ENCODE measurements at regions not wholly inside any gene's neighbourhood (a gene's known extent, or its start where the extent isn't known, plus 50 kb on each side); places are given as distances from the start of the nearest gene placed in this dataset.

DNA sequence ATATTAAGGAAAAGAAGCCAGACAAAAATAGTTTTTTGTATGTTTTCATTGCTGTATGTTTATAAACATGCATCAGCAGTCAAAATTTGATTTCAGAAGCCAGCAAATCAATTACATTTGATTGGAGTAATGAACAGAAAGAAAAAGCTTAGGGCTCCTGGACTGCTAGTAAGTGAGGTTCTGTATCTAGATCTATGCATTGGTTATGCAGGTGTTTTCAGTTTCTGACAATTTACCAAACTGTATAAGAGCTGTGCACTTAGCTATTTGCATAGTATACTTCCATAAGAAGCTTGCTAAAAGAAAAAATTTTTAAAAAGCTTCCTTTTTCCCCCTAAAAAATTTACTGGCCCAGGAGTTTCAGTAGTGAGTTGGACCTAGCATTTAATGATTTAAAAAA lies 881.6 kb downstream of the PCDH7 start:
- TF ChIP-seq, protein P1, sequence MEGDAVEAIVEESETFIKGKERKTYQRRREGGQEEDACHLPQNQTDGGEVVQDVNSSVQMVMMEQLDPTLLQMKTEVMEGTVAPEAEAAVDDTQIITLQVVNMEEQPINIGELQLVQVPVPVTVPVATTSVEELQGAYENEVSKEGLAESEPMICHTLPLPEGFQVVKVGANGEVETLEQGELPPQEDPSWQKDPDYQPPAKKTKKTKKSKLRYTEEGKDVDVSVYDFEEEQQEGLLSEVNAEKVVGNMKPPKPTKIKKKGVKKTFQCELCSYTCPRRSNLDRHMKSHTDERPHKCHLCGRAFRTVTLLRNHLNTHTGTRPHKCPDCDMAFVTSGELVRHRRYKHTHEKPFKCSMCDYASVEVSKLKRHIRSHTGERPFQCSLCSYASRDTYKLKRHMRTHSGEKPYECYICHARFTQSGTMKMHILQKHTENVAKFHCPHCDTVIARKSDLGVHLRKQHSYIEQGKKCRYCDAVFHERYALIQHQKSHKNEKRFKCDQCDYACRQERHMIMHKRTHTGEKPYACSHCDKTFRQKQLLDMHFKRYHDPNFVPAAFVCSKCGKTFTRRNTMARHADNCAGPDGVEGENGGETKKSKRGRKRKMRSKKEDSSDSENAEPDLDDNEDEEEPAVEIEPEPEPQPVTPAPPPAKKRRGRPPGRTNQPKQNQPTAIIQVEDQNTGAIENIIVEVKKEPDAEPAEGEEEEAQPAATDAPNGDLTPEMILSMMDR (IDR thresholded peaks at IDR 0.05; ENCODE audit: borderline replicate concordance, insufficient read depth, low read depth, low read length): no peak
- H3K4me3 ChIP-seq (ENCODE audit: low read depth, low read length): no peak overlapping the region

GRCh38 chr4:31613946-31614623 lies 893.9 kb downstream of the PCDH7 start:
- TF ChIP-seq, protein P1 (IDR thresholded peaks at IDR 0.05; ENCODE audit: borderline replicate concordance, insufficient read depth, low read depth, low read length): no peak
- no peak overlapping the region for H3K4me3 ChIP-seq (ENCODE audit: low read depth, low read length)

- H3K4me3 ChIP-seq (ENCODE audit: low read depth, low read length): no peak overlapping the region
- TF ChIP-seq, protein P1 (IDR thresholded peaks at IDR 0.05; ENCODE audit: borderline replicate concordance, insufficient read depth, low read depth, low read length): no peak
These were observed 897.5 kb downstream of the PCDH7 start for GRCh38 chr4:31617667-31618066.

DNA sequence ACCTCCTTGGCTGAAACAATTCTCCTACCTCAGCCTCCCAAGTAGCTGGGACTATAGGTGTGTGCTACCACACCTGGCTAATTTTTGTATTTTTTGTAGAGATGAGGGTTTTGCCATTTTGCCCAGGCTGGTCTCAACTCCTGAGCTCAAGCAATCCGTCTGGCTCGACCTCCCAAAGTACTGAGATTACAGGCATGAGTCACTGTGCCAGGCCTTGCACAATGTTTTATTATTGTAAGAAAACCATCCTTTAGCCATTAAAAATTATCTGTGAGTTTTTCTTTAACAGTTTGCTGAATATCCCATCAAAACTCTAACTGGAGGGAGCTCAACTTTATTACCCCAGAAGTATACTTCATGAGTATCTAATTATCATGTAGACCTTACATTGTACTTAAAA lies 900.3 kb downstream of the PCDH7 start:
- no peak overlapping the region for H3K4me3 ChIP-seq (ENCODE audit: low read depth, low read length)
- TF ChIP-seq, protein P1 (IDR thresholded peaks at IDR 0.05; ENCODE audit: borderline replicate concordance, insufficient read depth, low read depth, low read length): no peak

GRCh38 chr4:31645236-31645635 lies 925.1 kb downstream of the PCDH7 start:
- H3K4me3 ChIP-seq (ENCODE audit: low read depth, low read length): no peak overlapping the region
- TF ChIP-seq, protein P1 (IDR thresholded peaks at IDR 0.05; ENCODE audit: borderline replicate concordance, insufficient read depth, low read depth, low read length): no peak

GRCh38 chr4:31647786-31648185 lies 927.6 kb downstream of the PCDH7 start:
- H3K4me3 ChIP-seq (ENCODE audit: low read depth, low read length): no peak overlapping the region
- TF ChIP-seq, protein P1 (IDR thresholded peaks at IDR 0.05; ENCODE audit: borderline replicate concordance, insufficient read depth, low read depth, low read length): no peak

- H3K4me3 ChIP-seq (ENCODE audit: low read depth, low read length): no peak overlapping the region
- TF ChIP-seq, protein P1 (IDR thresholded peaks at IDR 0.05; ENCODE audit: borderline replicate concordance, insufficient read depth, low read depth, low read length): no peak
These were observed 929.7 kb downstream of the PCDH7 start for GRCh38 chr4:31649878-31650277.

Data from GM12875 (cell line).